Gastroesophageal sphincter (tissue), 3 donors: ENCODE measurements at regions not wholly inside any gene's neighbourhood (a gene's known extent, or its start where the extent isn't known, plus 50 kb on each side); places are given as distances from the start of the nearest gene placed in this dataset.
"Not testable (repeated sequence)": the region's sequence is repeated elsewhere in the genome, so short reads cannot be mapped to it uniquely, and the experiment has no call there.

Experiments
- EP300 ChIP-seq: sonication (generic); formaldehyde crosslinking; IDR thresholded peaks from one replicate; pipeline ENCODE4 v1.6.1; 2017; ENCODE audit warnings: antibody characterized with exemption, mild to moderate bottlenecking
- POLR2A ChIP-seq, 2 donors: fragments of 450-650 bp; IDR thresholded peaks; one replicate each; pipeline ENCODE4 v1.6.1; 2017; ENCODE audit warnings: antibody characterized with exemption in 2 of 2, mild to moderate bottlenecking in 2 of 2, moderate library complexity in 1 of 2
- POLR2AphosphoS5 ChIP-seq: sonication (generic); formaldehyde crosslinking; IDR thresholded peaks from one replicate; pipeline ENCODE4 v1.6.1; 2017; ENCODE audit warnings: antibody characterized with exemption
- TF ChIP-seq, protein P1 (sequence below), 4 experiments: fragments of 200-600 bp in 2 of 4; fragments of 450-650 bp in 2 of 4; sonication (generic) in 1 of 4; IDR thresholded peaks; one replicate each; pipeline ENCODE4 v1.5.1; 2017 to 2019; ENCODE audit warnings: antibody characterized with exemption in 4 of 4, mild to moderate bottlenecking in 2 of 4, moderate library complexity in 2 of 4

DNA sequence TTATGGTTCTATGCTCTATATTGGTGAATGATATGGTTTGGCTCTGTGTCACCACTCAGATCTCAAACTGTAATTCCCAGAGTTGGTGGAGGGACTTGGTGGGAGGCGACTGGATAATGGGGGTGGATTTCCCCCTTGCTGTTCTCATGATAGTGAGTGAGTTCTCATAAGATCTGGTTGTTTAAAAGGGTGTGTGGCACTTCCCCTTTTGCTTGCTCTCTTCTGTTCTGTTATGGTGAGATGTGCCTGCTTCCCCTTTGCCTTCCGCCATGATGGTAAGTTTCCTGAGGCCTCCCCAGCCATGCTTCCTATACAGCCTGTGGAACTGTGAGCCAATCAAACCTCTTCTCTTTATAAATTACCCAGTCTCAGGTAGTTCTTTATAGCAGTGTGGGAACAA is 446.6 kb upstream of the PDE3A start:
- TF ChIP-seq, protein P1, sequence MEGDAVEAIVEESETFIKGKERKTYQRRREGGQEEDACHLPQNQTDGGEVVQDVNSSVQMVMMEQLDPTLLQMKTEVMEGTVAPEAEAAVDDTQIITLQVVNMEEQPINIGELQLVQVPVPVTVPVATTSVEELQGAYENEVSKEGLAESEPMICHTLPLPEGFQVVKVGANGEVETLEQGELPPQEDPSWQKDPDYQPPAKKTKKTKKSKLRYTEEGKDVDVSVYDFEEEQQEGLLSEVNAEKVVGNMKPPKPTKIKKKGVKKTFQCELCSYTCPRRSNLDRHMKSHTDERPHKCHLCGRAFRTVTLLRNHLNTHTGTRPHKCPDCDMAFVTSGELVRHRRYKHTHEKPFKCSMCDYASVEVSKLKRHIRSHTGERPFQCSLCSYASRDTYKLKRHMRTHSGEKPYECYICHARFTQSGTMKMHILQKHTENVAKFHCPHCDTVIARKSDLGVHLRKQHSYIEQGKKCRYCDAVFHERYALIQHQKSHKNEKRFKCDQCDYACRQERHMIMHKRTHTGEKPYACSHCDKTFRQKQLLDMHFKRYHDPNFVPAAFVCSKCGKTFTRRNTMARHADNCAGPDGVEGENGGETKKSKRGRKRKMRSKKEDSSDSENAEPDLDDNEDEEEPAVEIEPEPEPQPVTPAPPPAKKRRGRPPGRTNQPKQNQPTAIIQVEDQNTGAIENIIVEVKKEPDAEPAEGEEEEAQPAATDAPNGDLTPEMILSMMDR (IDR thresholded peaks at IDR 0.05), result not testable (repeated sequence)
- TF ChIP-seq POLR2AphosphoS5; POLR2A (IDR thresholded peaks at IDR 0.05); EP300: not testable (repeated sequence)
